Stromal cell of bone marrow (primary cell): ENCODE measurements at regions not wholly inside any gene's neighbourhood (a gene's known extent, or its start where the extent isn't known, plus 50 kb on each side); places are given as distances from the start of the nearest gene placed in this dataset.
"Not testable (repeated sequence)": the region's sequence is repeated elsewhere in the genome, so short reads cannot be mapped to it uniquely, and the experiment has no call there.

Experiments used
- DNase-seq: peaks from one replicate; pipeline ENCODE4 v3.0.0-alpha.2; 2012; ENCODE audit warnings: low read depth

GRCh38 chr21:23886828-23887724, 1720.2 kb downstream of the MRPL39 start:
- no peak for DNase-seq

DNA sequence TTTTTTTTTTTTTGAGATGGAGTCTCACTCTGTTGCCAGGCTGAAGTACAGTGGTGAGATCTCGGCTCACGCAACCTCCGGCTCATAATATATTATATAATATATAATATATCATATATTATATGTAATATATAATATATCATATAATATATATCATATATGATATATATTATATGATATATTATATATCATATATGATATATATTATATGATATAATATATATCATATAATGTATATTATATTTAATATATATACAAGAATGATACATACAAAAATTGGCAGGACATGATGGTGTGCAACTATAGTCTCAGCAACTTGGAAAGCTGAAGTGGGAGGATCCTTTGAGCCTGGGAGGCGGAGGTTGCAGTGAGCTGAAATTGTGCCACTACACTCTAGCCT, 1725.5 kb downstream of the MRPL39 start:
- DNase-seq = no peak

GRCh38 chr21:23876925-23877558, 1730.2 kb downstream of the MRPL39 start:
- DNase-seq = no peak

GRCh38 chr21:23874271-23874670, 1733.0 kb downstream of the MRPL39 start:
- no peak for DNase-seq

GRCh38 chr21:23861911-23862504, 1745.3 kb downstream of the MRPL39 start:
- DNase-seq = no peak

DNA sequence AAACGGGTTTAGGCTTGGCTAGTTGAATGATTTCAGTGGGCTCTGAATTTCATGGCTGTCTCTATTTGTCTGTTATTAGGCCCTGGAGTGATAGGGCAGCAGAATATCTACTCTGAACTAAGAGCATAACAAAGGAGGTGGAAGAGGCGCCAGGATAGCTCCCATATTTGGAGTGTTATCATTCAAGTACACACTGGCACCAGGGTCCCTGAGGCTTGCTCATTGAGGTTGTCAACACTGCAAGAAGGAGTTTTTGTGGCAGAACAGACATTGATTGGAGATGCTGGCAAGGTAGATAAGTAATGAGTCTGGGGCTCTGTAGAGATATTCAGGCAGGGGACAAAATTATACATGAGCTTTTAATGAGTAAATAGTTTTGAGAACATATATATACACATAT, 1748.4 kb downstream of the MRPL39 start:
- no peak for DNase-seq

GRCh38 chr21:23853796-23854379, 1753.4 kb downstream of the MRPL39 start:
- DNase-seq = no peak

- no peak for DNase-seq
Observed at GRCh38 chr21:23837564-23837963, 1769.7 kb downstream of the MRPL39 start.

DNA sequence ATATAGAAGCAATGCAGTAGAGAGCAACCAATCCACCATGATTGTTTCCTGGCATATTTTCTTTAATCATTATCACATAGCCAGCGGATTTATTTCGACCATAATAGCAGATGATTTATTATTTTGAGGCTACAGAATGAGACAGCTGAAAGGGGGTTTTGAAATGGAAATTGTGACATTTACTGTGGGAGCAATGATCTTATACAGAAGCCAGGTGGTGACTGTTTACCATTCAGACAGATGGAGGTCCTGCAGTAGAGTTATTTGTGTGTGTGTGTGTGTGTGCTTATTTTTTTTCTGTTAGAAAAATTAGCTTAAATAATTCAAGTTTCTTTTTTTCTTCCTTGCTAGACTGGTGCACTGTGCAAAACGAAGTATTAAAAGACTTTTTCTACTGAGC, 1784.5 kb downstream of the MRPL39 start:
- no peak for DNase-seq

GRCh38 chr21:23817337-23817736, 1789.9 kb downstream of the MRPL39 start:
- no peak for DNase-seq

DNA sequence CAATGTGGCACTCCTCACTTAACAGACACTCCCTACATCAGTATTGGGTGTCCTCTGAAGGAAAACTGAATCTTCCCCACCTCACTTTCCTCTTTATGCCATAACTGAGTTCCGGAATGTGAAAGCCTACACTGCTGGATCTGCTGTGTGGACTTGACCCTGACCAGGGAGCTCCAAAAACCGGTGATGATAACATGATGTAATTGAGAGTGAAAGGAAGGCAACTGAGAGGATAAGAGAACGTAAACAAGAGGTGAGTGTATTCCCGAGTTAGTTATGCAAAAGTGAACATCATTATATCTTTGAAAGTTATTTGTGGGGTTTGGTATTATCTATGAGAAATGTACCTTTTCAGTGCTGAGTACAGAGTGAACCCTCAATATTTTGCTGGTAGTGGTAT, 1794.8 kb downstream of the MRPL39 start:
- no peak for DNase-seq

- no peak for DNase-seq
Observed at GRCh38 chr21:23811805-23812204, 1795.5 kb downstream of the MRPL39 start.

DNA sequence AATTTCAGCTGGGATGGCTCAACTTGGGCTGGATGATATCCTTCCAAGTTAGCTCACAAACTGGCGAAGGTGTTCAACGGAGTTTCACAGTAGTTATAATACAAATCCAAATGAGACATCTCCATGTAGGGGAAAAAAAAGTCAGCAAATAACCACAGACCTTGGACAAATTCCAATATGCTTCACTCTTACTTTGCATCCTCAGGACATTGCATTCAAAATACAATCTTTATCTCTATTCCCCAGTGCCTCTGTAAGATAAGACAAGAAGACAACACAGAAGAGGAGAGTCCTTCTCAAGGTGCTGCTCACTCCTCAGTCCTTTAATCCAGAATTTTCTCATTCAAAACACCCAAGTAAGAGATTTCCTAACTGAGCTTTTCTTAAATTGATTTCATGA, 1797.7 kb downstream of the MRPL39 start:
- no peak for DNase-seq

DNA sequence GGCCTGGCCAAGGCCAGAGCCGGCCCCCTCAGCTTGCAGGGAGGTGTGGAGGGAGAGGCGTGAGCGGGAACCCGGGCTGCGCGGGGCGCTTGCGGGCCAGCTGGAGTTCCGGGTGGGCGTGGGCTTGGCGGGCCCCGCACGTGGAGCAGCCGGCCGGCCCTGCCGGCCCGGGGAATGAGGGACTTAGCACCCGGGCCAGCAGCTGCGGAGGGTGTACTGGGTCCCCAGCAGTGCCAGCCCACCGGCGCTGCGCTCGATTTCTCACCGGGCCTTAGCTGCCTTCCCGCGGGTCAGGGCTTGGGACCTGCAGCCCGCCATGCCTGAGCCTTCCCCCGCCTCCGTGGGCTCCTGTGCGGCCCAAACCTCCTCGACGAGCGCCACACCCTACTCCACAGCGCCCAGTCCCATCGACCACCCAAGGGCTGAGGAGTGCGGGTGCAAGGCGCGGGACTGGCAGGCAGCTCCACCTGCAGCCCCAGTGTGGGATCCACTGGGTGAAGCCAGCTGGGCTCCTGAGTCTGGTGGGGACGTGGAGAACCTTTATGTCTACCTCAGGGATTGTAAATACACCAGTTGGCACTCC, 1800.2 kb downstream of the MRPL39 start:
- not testable (repeated sequence) for DNase-seq

- DNase-seq = no peak
Observed at GRCh38 chr21:23804866-23805265, 1802.4 kb downstream of the MRPL39 start.

DNA sequence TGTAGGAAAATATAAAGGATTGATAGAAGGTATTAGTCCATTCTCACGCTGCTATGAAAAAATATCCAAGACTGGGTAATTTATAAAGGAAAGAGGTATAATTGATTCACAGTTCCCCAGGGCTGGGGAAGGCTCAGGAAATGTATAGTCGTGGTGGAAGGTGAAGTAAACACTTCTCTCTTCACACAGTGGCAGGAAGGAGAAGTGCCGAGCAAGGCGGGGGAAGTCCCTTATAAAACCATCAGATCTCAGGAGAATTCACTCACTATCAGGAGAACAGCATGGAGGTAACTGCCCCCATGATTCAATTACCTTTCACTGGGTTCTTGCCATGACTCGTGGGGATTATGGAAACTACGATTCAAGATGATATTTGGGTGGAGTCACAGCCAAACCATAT, 1806.0 kb downstream of the MRPL39 start:
- DNase-seq = no peak

DNA sequence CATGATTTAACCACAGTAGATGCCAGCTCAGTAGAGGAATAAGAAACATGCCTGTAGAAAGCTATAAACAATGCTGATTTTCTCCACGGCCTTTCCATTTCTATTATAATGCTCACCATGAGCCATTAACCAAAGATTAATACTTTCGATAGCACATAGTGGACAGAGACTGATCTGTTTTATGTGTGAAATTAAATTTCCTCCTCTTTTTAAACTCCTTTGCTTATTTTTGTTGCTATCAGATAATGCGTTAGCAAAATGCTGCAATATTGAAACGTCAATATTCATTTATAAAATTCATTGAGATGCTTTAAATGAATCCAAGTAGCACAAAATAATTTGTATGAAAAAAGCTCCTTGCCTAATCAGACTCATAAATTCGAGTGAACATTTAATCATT, 1807.9 kb downstream of the MRPL39 start:
- no peak for DNase-seq

- no peak for DNase-seq
Observed at GRCh38 chr21:23792300-23792699, 1815.0 kb downstream of the MRPL39 start.

- DNase-seq = no peak
Observed at GRCh38 chr21:23789864-23790263, 1817.4 kb downstream of the MRPL39 start.

DNA sequence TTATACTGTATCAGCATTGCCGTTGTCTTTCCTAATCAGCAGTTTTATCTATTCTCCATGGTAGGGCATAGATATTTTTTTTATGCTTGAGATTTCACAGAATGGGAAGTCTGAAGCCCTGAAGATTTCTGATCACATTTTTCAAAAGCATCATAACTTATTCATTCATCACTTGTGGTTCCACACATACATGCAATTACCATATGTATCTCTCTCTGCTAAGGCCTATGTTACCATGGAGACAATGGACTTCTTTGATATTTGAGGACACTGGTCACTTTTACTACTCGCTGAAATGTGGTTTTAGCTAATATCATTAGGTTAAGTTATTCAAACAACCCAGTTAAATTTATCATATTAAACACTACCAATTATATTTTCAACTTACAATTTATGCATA, 1827.0 kb downstream of the MRPL39 start:
- no peak for DNase-seq

GRCh38 chr21:23743821-23744220, 1863.5 kb downstream of the MRPL39 start:
- no peak for DNase-seq

DNA sequence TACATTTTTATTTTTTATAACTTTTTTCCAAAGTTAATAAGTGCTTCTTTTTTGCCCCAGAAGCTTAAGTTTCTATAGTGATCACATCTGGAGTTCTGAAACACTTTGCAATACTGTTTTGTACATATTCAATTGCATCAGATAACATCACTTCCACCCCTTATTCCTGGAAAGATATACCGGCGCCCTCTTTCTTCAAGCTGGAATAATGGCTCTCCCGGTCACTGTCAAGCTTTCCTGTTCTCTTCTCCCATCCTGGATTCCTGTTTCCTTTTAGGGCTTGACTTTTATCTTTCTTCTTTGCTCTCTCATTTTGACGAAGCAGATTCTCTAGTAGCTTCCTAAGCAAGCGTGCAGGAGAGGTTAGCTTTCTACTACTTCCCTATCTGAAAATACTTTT, 1866.8 kb downstream of the MRPL39 start:
- no peak for DNase-seq
